ENCODE measurements at regions not wholly inside any gene's neighbourhood (a gene's known extent, or its start where the extent isn't known, plus 50 kb on each side); places are given as distances from the start of the nearest gene placed in this dataset.

DNA sequence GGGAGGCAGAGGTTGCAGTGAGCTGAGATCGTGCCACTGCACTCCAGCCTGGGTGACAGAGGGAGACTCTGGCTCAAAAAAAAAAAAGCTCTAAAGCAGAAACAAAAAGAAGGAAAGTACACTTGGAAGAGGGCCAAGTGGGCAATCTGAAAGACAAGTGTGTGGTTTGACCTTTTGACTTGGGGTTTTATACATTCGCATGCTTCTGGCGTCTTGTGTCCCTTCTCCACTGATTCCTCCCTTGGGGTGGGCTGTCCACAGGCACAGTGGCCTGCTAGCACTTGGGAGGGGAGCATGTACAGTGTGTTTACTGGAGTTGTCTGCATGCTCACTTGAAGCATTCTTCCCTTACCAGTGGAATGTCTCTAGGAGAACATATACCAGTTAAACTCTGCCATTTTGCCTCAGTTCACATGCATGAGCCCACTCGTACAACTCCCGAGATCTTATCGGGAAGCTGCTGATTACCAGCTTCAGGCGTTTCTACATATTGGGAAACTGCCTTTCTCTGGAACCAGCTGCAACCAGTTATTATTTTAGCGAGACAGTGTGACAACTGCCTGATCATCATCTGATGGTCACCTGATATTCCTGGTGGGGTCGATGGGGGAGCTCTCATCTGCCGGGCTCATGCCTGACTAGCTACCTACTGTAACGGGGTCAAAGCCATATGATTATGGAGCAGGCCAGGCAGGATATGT lies 113.5 kb upstream of the ZNF678 start:
- no peak for DNase-seq

- no peak for DNase-seq
Measured at GRCh38 chr1:227449051-227449450, 114.3 kb upstream of the ZNF678 start.

- no peak for DNase-seq
Measured at GRCh38 chr1:227447531-227447990, 115.8 kb upstream of the ZNF678 start.

GRCh38 chr1:227445746-227446145 lies 117.6 kb upstream of the ZNF678 start:
- DNase-seq = no peak

- no peak for DNase-seq
Measured at GRCh38 chr1:227445092-227445674, 118.2 kb upstream of the ZNF678 start.

DNA sequence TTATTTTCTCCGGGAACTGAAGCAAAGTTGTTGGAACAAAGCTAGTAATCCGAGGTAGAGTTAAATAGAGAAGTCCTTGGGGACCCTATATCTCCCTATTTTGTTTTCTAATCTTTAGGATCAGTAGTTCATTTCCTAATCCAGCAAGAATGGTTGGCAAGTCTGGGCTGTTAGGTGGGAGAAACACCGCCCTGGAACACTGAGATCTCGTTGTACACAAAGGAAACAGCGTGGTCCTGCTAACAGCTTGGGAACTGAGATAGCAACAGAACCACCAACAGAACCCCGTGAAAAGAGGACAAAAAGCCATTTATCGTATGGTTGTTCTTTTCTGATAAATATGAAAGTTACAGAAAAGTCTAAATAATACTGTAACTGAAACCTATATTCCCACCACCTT lies 121.9 kb upstream of the CDC42BPA start:
- DNase-seq = no peak

GRCh38 chr1:227437495-227438008 lies 119.3 kb upstream of the CDC42BPA start:
- DNase-seq = peak; percentile 59 to 77

- DNase-seq = no peak
Measured at GRCh38 chr1:227434808-227435444, 116.6 kb upstream of the CDC42BPA start.

DNA sequence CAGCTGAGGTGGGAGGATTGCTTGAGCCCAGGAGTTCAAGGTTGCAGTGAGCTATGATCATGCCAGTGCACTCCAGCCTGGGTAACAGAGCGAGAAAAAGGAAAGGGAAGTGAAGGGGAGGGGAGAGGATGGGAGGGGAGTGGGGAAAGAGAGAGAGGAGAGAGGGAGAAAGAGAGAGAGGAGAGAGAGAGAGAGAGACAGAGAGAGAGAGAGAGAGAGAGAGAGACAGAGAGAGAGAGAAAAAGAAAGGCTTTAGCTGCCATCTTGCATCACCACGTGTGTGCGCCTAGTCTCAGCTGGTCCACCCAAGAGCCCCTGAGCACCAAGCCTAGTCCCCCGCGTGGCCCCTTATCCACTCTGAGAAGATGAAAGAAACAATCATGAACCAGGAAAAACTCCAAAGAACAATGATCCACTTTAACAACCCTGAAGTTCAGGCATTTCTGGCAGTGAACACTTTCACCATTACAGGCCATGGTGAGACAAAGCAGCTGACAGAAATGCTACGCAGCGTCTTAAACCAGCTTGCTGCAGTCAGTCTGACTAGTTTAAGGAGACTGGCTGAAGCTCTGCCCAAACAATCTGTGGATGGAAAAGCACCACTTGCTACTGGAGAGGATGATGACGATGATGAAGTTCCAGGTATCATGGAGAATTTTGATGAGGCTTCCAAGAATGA lies 115.5 kb upstream of the CDC42BPA start:
- DNase-seq = no peak

DNA sequence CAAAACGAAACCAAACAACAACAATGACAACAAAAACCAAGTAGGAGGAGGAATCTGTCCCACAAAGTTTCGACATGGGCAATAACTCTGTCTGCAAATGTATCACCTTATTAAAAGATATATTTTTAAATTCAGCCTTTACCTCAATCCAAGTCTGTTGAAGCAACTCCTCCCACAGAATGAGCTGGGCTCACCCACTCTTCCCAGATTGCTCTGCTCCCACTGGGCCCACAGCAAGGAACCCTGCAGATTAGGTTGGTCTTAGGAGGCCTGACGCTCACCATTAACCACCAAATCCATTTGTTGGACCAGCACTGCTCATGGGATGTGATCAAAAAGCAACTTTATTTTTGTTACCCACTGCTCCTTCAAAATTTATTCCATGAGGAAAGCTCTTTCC lies 114.7 kb upstream of the CDC42BPA start:
- DNase-seq = no peak

DNA sequence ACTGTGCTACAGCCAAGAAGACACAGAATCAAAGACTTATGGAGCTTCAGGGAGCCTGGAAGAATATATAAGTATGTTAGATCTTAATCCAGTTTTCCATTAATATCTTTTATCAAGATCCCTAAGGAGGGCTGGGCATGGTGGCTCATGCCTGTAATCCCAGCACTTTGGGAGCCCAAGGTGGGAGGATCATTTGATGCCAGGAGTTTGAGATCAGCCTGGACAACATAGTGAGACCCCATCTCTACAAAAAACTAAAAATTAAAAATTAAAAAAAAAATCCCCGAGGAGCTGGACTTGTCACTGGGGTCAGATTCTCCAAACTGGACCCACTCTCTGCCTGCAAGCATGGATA lies 113.9 kb upstream of the CDC42BPA start:
- DNase-seq = no peak

DNA sequence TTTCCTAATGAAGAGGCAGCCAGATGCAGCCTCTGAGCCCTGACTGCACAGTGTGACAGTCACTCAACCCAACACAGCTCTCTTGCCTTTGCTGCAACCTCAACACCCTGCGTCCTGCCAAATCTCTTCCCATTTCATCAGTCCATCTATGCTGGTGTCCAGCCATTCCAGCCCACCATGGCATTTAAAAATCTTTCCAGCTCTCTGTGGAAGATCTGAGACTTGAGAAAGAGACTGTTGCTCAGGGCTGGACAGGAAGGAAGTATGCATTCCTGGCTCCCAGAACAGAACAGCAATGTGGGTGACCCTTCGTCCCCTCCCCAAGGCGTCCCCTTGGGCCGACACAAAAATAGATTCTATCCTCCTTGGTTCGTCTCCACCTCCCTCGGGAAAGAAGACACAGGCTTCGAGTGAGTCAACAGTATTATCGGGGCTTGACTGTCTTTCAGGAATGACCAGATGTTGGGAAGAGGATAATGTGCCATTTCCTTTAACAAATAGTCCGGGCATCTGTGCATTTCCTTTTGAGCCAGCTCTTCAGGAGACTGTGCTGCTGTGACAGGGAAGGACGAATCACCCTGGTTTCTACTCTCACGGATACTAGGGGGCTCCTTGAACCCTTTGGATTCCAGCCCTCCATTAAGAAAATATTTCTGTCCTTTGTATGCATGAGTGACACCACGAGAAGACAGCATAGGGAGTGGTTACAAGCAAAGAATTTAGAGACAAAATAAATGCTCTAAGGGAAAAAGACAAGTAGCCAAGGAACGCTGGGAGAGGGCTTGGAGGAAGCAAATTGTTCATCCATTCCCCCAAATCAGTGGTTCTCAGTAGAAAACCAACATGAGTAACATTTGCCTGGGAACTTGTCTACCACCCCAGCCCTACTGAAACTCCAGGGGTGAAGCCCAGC lies 111.4 kb upstream of the CDC42BPA start:
- DNase-seq = no peak

GRCh38 chr1:227428803-227429202 lies 110.5 kb upstream of the CDC42BPA start:
- peak; percentile 12 to 23 for DNase-seq

DNA sequence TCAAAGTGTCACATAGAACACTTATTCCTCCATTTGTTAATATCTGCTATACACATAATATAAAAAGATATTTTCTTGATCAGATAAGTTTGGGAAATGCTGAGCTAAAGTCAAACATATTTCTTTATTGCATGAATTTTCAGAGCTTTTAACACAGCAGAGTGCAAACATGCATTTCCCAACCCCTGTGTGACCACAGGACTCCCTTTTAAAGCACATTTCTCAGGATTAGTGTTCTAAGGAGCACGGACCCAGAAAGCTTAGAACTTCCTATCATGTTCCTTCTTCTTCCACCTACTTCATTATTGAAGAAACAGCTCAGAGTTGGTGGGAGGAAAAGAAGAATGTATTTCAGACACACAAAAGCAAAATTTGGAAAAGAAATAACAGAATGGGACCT lies 109.1 kb upstream of the CDC42BPA start:
- DNase-seq = no peak

DNA sequence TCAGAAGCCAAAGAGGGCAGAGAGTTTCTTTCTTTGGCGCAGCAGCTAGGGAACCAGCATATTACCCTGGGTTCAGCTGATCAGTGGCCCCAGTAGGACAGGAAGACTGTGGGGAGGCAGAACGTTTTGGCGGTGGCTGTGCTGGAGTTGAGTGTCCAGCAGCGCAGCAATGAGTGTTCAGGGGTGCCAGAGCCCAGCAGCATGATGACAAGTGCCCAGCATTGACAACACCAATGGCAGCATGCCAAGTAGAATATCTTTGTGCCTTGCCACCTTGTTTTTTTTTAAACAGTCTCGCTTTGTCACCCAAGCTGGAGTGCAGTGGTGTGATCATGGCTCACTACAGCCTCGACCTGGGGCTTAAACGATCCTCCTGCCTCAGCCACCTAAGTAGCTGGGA lies 106.7 kb upstream of the CDC42BPA start:
- DNase-seq = no peak

GRCh38 chr1:227424159-227424680 lies 105.9 kb upstream of the CDC42BPA start:
- DNase-seq = no peak

DNA sequence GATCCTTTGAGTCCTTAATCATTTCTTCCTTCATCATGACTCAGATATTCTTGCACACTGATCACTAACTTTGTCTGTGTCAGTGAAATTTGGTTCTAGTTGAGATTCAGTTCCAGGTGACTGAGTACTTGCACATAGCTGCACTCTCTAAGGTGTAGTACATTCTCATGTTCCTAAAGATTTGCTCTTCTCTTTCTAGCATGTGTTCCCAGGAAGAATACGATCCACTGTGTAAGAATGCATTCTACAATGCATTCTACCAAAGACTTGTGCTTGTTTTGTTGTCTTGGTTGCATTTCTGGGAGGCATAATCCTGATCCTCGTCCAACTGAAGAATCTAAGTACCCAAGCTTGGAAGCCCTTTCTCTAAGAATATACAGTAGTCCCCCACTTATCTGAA lies 104.3 kb upstream of the CDC42BPA start:
- no peak for DNase-seq

- no peak for DNase-seq
Measured at GRCh38 chr1:227420147-227420546, 101.9 kb upstream of the CDC42BPA start.

GRCh38 chr1:227417756-227418480 lies 99.6 kb upstream of the CDC42BPA start:
- DNase-seq = peak in 1 of 2 experiments; percentile 50

GRCh38 chr1:227416156-227416830 lies 98.0 kb upstream of the CDC42BPA start:
- no peak for DNase-seq
